NB4 (cell line): ENCODE measurements at regions not wholly inside any gene's neighbourhood (a gene's known extent, or its start where the extent isn't known, plus 50 kb on each side); places are given as distances from the start of the nearest gene placed in this dataset.

ENCODE experiments used
- DNase-seq: peaks from one replicate; pipeline ENCODE4 v3.0.0; 2010; ENCODE audit warnings: low read depth
- H3K4me3 ChIP-seq: one replicate; pipeline ENCODE4 v1.5.1; 2011; ENCODE audit warnings: mild to moderate bottlenecking, low read depth, low read length, moderate library complexity
- CTCF ChIP-seq: IDR thresholded peaks from one replicate; pipeline ENCODE4 v1.5.1; 2012; ENCODE audit warnings: low read depth, low read length
- MAX ChIP-seq: IDR thresholded peaks from 2 replicates; pipeline ENCODE4 v1.6.1; 2011; ENCODE audit warnings: low read depth, low read length
- MYC ChIP-seq: IDR thresholded peaks from 2 replicates; pipeline ENCODE4 v1.6.1; 2011; ENCODE audit warnings: low read depth, low read length
- POLR2A ChIP-seq: IDR thresholded peaks from 2 replicates; pipeline ENCODE4 v1.6.1; 2011; ENCODE audit warnings: mild to moderate bottlenecking; ENCODE audit not compliant: insufficient read length; ENCODE audit errors: extremely low read depth

- DNase-seq = no peak
- TF ChIP-seq CTCF = no peak
- TF ChIP-seq MYC = no peak
- no peak for TF ChIP-seq MAX
- TF ChIP-seq POLR2A = no peak
- H3K4me3 ChIP-seq = no peak overlapping the region
Observed at GRCh38 chr3:154851644-154852043, 228.5 kb upstream of the MME start.

- no peak for TF ChIP-seq POLR2A
- TF ChIP-seq CTCF = no peak
- TF ChIP-seq MYC = no peak
- TF ChIP-seq MAX = no peak
- no peak for DNase-seq
- no peak overlapping the region for H3K4me3 ChIP-seq
Observed at GRCh38 chr3:154850921-154851320, 229.2 kb upstream of the MME start.

GRCh38 chr3:154849408-154849807, 230.7 kb upstream of the MME start:
- H3K4me3 ChIP-seq = no peak overlapping the region
- TF ChIP-seq POLR2A = no peak
- no peak for TF ChIP-seq MAX
- no peak for TF ChIP-seq MYC
- TF ChIP-seq CTCF = no peak
- no peak for DNase-seq

GRCh38 chr3:154844863-154845262, 235.3 kb upstream of the MME start:
- H3K4me3 ChIP-seq = no peak overlapping the region
- TF ChIP-seq POLR2A = no peak
- TF ChIP-seq CTCF = no peak
- TF ChIP-seq MYC = no peak
- TF ChIP-seq MAX = no peak
- DNase-seq = no peak

- no peak for TF ChIP-seq MYC
- TF ChIP-seq POLR2A = no peak
- no peak for TF ChIP-seq CTCF
- no peak for TF ChIP-seq MAX
- H3K4me3 ChIP-seq = no peak overlapping the region
- no peak for DNase-seq
Observed at GRCh38 chr3:154843647-154844046, 236.5 kb upstream of the MME start.

- no peak for DNase-seq
- no peak overlapping the region for H3K4me3 ChIP-seq
- TF ChIP-seq CTCF = no peak
- no peak for TF ChIP-seq MAX
- TF ChIP-seq MYC = no peak
- no peak for TF ChIP-seq POLR2A
Observed at GRCh38 chr3:154842536-154842935, 237.6 kb upstream of the MME start.
